22Rv1 (cell line): ENCODE measurements at regions not wholly inside any gene's neighbourhood (a gene's known extent, or its start where the extent isn't known, plus 50 kb on each side); places are given as distances from the start of the nearest gene placed in this dataset.

Experiments used
- H3K27ac ChIP-seq: fragments of 450-650 bp; 2 replicates; pipeline ENCODE4 v1.5.1; 2017
- CTCF ChIP-seq: fragments of 450-650 bp; IDR thresholded peaks from 2 replicates; pipeline ENCODE4 v1.5.1; 2017; ENCODE audit warnings: mild to moderate bottlenecking
- ZFX ChIP-seq: fragments of 450-650 bp; IDR thresholded peaks from 2 replicates; pipeline ENCODE4 v1.6.1; 2017; ENCODE audit warnings: antibody characterized with exemption, borderline replicate concordance

- no peak overlapping the region for H3K27ac ChIP-seq
- TF ChIP-seq CTCF (no peak), ZFX (no peak)
Observed at GRCh38 chr2:215571689-215572088, 135.8 kb upstream of the FN1 start.

- no peak overlapping the region for H3K27ac ChIP-seq
- TF ChIP-seq ZFX = no peak
- no peak for TF ChIP-seq CTCF
Observed at GRCh38 chr2:215567504-215567903, 131.6 kb upstream of the FN1 start.

GRCh38 chr2:215565897-215566296, 130.0 kb upstream of the FN1 start:
- TF ChIP-seq ZFX (no peak), CTCF (no peak)

GRCh38 chr2:215557701-215558100, 121.8 kb upstream of the FN1 start:
- TF ChIP-seq ZFX (no peak), CTCF (no peak)

More at GRCh38 chr2:215565897-215566296, 130.0 kb upstream of the FN1 start:
- no peak overlapping the region for H3K27ac ChIP-seq

GRCh38 chr2:215556979-215557378, 121.1 kb upstream of the FN1 start:
- H3K27ac ChIP-seq = no peak overlapping the region
- TF ChIP-seq CTCF (no peak), ZFX (no peak)

More at GRCh38 chr2:215557701-215558100, 121.8 kb upstream of the FN1 start:
- no peak overlapping the region for H3K27ac ChIP-seq

GRCh38 chr2:215554689-215555498, 119.0 kb upstream of the FN1 start:
- no peak overlapping the region for H3K27ac ChIP-seq
- TF ChIP-seq ZFX (no peak), CTCF (no peak)

GRCh38 chr2:215553946-215554345, 118.1 kb upstream of the FN1 start:
- peak; percentile 56 for TF ChIP-seq CTCF
- TF ChIP-seq ZFX = no peak
- H3K27ac ChIP-seq = no peak overlapping the region
